ENCODE measurements at regions not wholly inside any gene's neighbourhood (a gene's known extent, or its start where the extent isn't known, plus 50 kb on each side); places are given as distances from the start of the nearest gene placed in this dataset.

DNA sequence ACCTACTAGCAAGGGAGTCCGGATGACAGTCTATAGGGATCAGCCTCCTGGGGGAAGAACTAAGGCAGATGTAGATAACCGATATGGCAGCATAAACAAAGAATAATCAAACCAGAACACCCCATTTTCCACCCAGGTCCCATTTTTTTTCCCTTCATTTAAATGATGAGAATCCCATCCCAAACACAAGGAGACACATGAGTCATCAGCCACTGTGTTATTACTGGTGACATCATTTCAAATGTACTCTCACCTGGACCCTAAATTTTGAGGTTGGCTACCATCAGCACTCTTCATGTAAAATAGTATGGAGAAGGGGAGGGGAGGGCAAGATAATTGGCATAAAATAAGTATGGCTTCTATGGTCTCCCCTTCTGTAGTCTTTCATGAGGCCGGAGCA is 108.9 kb upstream of the GUCA2B start:
- no peak overlapping the region for H3K27ac ChIP-seq
- H3K4me2 ChIP-seq: no peak overlapping the region
- no peaks in the 10 kb centered on the region for H3K79me2 ChIP-seq
- TF ChIP-seq, protein P1, sequence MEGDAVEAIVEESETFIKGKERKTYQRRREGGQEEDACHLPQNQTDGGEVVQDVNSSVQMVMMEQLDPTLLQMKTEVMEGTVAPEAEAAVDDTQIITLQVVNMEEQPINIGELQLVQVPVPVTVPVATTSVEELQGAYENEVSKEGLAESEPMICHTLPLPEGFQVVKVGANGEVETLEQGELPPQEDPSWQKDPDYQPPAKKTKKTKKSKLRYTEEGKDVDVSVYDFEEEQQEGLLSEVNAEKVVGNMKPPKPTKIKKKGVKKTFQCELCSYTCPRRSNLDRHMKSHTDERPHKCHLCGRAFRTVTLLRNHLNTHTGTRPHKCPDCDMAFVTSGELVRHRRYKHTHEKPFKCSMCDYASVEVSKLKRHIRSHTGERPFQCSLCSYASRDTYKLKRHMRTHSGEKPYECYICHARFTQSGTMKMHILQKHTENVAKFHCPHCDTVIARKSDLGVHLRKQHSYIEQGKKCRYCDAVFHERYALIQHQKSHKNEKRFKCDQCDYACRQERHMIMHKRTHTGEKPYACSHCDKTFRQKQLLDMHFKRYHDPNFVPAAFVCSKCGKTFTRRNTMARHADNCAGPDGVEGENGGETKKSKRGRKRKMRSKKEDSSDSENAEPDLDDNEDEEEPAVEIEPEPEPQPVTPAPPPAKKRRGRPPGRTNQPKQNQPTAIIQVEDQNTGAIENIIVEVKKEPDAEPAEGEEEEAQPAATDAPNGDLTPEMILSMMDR (IDR thresholded peaks at IDR 0.05; ENCODE audit: poor library complexity): no peak
- no peak for TF ChIP-seq EZH2phosphoT487 (IDR thresholded peaks at IDR 0.05; ENCODE audit: low read depth, severe bottlenecking, unreplicated experiment)
- no peak for TF ChIP-seq EZH2 (IDR thresholded peaks at IDR 0.05; ENCODE audit: borderline replicate concordance)
- no peaks in the 10 kb centered on the region for H3K9me3 ChIP-seq (ENCODE audit: low read depth)
- no peaks in the 10 kb centered on the region for H3K4me1 ChIP-seq (ENCODE audit: insufficient read depth)
- no peaks in the 10 kb centered on the region for H3K36me3 ChIP-seq (replicated peaks; ENCODE audit: insufficient read depth, low read depth)
- no peak overlapping the region for H2AFZ ChIP-seq
- H3K9me2 ChIP-seq (replicated peaks; ENCODE audit: insufficient read depth): no peaks in the 10 kb centered on the region
- H4K20me1 ChIP-seq (ENCODE audit: insufficient read depth, poor library complexity, severe bottlenecking): no peaks in the 10 kb centered on the region
- 93% methylated on average over 3 of the region's 3 CpGs for WGBS (ENCODE audit: low lambda C conversion rate, missing lambda C conversion rate)
- no peak overlapping the region for H3K4me3 ChIP-seq
- DNase-seq (ENCODE audit: low spot score): no peak
- H3K27me3 ChIP-seq: peaks cover 7% of the 10 kb centered on the region

DNA sequence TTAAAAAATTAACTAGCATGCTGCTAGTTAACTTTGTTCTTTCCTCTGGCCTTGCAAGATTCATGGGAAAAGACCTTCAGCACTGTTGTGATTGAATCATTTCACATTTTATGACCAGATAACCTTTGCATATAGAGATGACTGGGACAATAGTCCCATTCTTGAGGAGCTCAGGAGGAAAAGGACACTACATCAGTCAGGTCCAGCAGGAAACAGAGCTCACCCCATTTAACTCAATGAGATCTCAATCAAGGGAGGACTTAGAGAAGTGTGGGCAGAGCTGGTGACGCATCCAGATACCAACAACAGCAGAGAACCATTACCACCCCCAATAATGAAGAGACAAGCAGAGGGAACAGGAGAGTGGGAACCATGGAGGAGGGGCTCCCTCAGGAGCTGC is 109.4 kb upstream of the GUCA2B start:
- no peaks in the 10 kb centered on the region for H3K9me3 ChIP-seq (ENCODE audit: low read depth)
- H3K27ac ChIP-seq: no peak overlapping the region
- no peaks in the 10 kb centered on the region for H4K20me1 ChIP-seq (ENCODE audit: insufficient read depth, poor library complexity, severe bottlenecking)
- no peaks in the 10 kb centered on the region for H3K79me2 ChIP-seq
- no peak for DNase-seq (ENCODE audit: low spot score)
- no peak overlapping the region for H3K4me3 ChIP-seq
- no peaks in the 10 kb centered on the region for H3K36me3 ChIP-seq (replicated peaks; ENCODE audit: insufficient read depth, low read depth)
- H3K4me2 ChIP-seq: no peak overlapping the region
- H3K27me3 ChIP-seq: peaks cover 10% of the 10 kb centered on the region
- WGBS (ENCODE audit: low lambda C conversion rate, missing lambda C conversion rate): 85% methylated on average over 1 of the region's 1 CpG
- no peak for TF ChIP-seq EZH2phosphoT487 (IDR thresholded peaks at IDR 0.05; ENCODE audit: low read depth, severe bottlenecking, unreplicated experiment)
- TF ChIP-seq EZH2 (IDR thresholded peaks at IDR 0.05; ENCODE audit: borderline replicate concordance): no peak
- TF ChIP-seq, protein P1 (IDR thresholded peaks at IDR 0.05; ENCODE audit: poor library complexity): no peak
- no peak overlapping the region for H2AFZ ChIP-seq
- H3K4me1 ChIP-seq (ENCODE audit: insufficient read depth): no peaks in the 10 kb centered on the region
- no peaks in the 10 kb centered on the region for H3K9me2 ChIP-seq (replicated peaks; ENCODE audit: insufficient read depth)

DNA sequence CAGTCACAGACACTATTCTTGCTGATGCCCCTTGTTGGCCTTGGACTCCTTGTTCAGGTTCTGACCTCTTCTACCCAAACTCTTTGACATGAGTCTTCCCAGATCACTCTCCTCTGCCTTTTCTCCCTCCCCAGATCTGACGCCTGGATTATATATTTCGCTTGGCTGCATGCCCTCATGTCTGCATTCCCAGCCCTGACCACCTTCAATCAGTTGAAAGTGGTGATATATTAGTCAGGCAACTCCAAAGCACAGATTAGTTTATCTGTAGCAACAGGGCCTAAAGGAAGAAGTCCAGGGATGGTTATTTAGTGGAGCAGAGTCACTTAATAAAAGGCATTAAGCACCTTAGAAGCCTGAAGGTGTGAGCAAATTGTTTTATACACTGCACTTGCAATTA is 110.0 kb upstream of the GUCA2B start:
- Histone ChIP-seq H4K20me1 (ENCODE audit: insufficient read depth, poor library complexity, severe bottlenecking) (no peaks in the 10 kb centered on the region), H3K4me3 (no peak overlapping the region), H3K79me2 (no peaks in the 10 kb centered on the region), H3K36me3 (replicated peaks; ENCODE audit: insufficient read depth, low read depth) (no peaks in the 10 kb centered on the region), H3K27ac (no peak overlapping the region), H3K4me1 (ENCODE audit: insufficient read depth) (no peaks in the 10 kb centered on the region), H3K9me2 (replicated peaks; ENCODE audit: insufficient read depth) (no peaks in the 10 kb centered on the region), H2AFZ (no peak overlapping the region), H3K4me2 (no peak overlapping the region), H3K9me3 (ENCODE audit: low read depth) (no peaks in the 10 kb centered on the region), H3K27me3 (peaks cover 8% of the 10 kb centered on the region)
- TF ChIP-seq EZH2phosphoT487 (IDR thresholded peaks at IDR 0.05; ENCODE audit: low read depth, severe bottlenecking, unreplicated experiment) (no peak), EZH2 (IDR thresholded peaks at IDR 0.05; ENCODE audit: borderline replicate concordance) (no peak)
- TF ChIP-seq, protein P1 (IDR thresholded peaks at IDR 0.05; ENCODE audit: poor library complexity): no peak
- WGBS (ENCODE audit: low lambda C conversion rate, missing lambda C conversion rate): 71% methylated on average over 2 of the region's 2 CpGs
- no peak for DNase-seq (ENCODE audit: low spot score)

DNA sequence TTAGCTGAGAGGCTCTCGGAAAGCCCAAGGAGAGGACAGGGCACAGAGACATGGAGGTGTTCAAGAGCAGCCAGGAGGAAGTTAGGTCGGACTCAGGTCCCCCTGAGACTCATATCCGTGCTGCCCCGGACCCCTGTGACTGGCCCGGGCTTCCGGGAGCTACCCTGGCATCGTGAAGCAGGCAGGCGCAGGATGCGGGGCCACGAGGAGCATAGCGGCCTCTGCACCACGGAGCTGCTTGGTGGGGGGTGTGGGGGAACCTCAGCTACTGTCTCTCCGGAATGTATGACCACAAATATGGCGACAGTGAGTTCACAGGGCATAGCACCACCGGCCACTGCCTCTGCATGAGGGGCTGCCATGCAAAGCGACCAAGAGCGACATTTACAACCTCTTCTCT is 112.2 kb upstream of the GUCA2B start:
- Histone ChIP-seq H3K27me3 (peaks cover 12% of the 10 kb centered on the region), H3K9me3 (ENCODE audit: low read depth) (no peaks in the 10 kb centered on the region), H3K27ac (no peak overlapping the region), H3K36me3 (replicated peaks; ENCODE audit: insufficient read depth, low read depth) (no peaks in the 10 kb centered on the region), H3K4me1 (ENCODE audit: insufficient read depth) (no peaks in the 10 kb centered on the region), H3K9me2 (replicated peaks; ENCODE audit: insufficient read depth) (no peaks in the 10 kb centered on the region), H3K79me2 (no peaks in the 10 kb centered on the region), H2AFZ (no peak overlapping the region), H4K20me1 (ENCODE audit: insufficient read depth, poor library complexity, severe bottlenecking) (no peaks in the 10 kb centered on the region), H3K4me2 (no peak overlapping the region), H3K4me3 (no peak overlapping the region)
- DNase-seq (ENCODE audit: low spot score): no peak
- WGBS (ENCODE audit: low lambda C conversion rate, missing lambda C conversion rate): 84% methylated on average over 17 of the region's 17 CpGs
- TF ChIP-seq EZH2 (IDR thresholded peaks at IDR 0.05; ENCODE audit: borderline replicate concordance) (no peak), EZH2phosphoT487 (IDR thresholded peaks at IDR 0.05; ENCODE audit: low read depth, severe bottlenecking, unreplicated experiment) (no peak)
- TF ChIP-seq, protein P1 (IDR thresholded peaks at IDR 0.05; ENCODE audit: poor library complexity): no peak

Data from hepatocyte (in vitro differentiated cells).